ENCODE measurements at regions not wholly inside any gene's neighbourhood (a gene's known extent, or its start where the extent isn't known, plus 50 kb on each side); places are given as distances from the start of the nearest gene placed in this dataset.
A peak's percentile ranks its signal among the peaks of the same experiment; 100 is the strongest.

DNA sequence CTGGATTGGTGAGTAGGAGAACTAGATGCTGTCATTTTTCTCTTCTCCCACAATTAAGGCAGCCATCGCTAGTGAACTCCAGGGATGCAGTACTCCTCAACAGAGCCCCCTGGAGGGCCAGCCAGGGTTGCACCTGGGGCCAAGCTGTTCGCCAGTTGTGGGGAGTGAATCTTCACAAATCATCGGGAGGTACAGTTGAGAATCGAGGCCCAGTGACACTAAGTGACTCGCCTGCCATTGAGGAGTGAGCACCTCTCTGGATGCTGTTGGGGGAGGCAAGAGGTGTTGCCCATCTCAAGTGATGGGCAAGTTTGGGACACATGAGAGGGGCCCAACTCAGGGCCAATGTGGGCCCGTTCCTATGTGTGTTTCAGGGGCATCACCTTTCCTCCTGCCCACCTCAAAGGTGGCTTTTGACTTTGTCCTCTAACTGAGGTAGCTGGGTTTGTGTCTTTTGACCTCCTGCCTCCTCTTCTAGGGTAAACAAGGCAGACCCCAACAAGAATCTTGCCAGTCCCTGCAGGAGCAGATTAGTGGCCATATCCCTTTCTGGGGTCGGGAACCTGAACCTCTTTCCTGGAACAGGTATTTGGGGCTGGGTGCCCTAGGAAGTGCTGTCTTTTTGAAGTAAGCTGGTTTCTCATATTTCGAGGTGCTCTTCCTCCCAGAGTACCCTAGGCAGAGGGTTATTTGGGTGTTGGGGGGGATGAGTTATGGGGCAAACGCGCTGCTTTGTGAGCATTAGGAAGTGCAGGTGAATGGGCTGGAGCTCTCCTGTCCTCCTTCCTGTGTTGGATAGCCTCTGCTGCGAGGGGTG, 181.2 kb downstream of the MACROH2A1 start:
- no peak for ATAC-seq (ENCODE audit: low read depth)
- no peaks in the 10 kb centered on the region for H3K4me1 ChIP-seq (ENCODE audit: insufficient read depth, poor library complexity, severe bottlenecking)
- peak; percentile 19 for DNase-seq (ENCODE audit: low spot score)

DNA sequence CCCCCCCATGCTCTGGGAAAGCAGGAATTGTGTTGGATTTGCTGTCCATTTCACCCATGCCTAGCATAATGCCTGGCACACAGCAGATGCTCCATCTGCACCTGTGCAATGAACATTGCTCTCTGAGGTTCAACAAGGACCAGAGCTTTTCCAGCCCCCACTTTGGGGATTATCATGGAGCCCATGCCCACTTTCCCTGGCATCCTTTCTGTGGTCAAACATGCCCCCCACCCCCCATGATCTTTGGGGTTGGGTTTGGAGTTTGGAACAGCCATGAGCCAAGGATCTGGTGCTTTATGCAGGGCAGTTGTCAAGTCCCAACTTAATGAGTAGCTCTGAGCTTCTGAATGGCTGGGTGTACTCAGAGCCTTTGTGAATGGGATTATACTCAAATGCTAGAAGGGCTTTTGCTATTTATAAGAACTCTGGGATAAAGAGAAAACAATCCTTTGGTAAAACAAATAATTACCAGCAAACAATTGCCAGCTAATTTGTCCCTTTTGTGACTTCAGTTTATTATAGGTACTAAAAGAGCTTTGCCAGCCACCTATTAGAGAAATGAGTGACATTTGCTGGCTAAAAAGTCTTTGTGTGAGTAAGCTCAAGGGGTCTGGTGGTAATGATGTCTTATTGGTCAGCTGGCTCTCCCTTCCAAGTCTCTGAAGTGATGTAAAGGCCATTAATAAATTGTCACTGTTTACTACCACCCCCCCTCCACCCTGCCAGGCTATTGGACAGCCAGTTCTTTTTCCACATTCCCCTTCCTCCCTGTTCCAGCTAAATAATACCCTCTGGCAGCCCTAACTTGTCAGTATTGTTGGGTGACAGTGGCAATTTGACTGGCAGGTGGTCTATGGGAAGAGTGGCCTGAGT, 182.3 kb downstream of the MACROH2A1 start:
- Histone ChIP-seq H3K27me3 (ENCODE audit: insufficient read depth, poor library complexity, severe bottlenecking) (no peaks in the 10 kb centered on the region), H3K27ac (ENCODE audit: poor library complexity, severe bottlenecking) (no peak overlapping the region), H3K4me1 (ENCODE audit: insufficient read depth, poor library complexity, severe bottlenecking) (no peaks in the 10 kb centered on the region), H3K9me3 (ENCODE audit: severe bottlenecking) (no peaks in the 10 kb centered on the region), H3K4me3 (ENCODE audit: severe bottlenecking) (no peak overlapping the region), H3K36me3 (ENCODE audit: low read depth) (no peaks in the 10 kb centered on the region)
- TF ChIP-seq, protein P1, sequence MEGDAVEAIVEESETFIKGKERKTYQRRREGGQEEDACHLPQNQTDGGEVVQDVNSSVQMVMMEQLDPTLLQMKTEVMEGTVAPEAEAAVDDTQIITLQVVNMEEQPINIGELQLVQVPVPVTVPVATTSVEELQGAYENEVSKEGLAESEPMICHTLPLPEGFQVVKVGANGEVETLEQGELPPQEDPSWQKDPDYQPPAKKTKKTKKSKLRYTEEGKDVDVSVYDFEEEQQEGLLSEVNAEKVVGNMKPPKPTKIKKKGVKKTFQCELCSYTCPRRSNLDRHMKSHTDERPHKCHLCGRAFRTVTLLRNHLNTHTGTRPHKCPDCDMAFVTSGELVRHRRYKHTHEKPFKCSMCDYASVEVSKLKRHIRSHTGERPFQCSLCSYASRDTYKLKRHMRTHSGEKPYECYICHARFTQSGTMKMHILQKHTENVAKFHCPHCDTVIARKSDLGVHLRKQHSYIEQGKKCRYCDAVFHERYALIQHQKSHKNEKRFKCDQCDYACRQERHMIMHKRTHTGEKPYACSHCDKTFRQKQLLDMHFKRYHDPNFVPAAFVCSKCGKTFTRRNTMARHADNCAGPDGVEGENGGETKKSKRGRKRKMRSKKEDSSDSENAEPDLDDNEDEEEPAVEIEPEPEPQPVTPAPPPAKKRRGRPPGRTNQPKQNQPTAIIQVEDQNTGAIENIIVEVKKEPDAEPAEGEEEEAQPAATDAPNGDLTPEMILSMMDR (IDR thresholded peaks at IDR 0.05; ENCODE audit: poor library complexity, severe bottlenecking): no peak
- peak; percentile 32 for DNase-seq (ENCODE audit: low spot score)
- no peak for ATAC-seq (ENCODE audit: low read depth)

More for the DNA sequence above, 181.2 kb downstream of the MACROH2A1 start:
- Histone ChIP-seq H3K27ac (ENCODE audit: poor library complexity, severe bottlenecking) (no peak overlapping the region), H3K9me3 (ENCODE audit: severe bottlenecking) (no peaks in the 10 kb centered on the region), H3K4me3 (ENCODE audit: severe bottlenecking) (no peak overlapping the region), H3K36me3 (ENCODE audit: low read depth) (no peaks in the 10 kb centered on the region), H3K27me3 (ENCODE audit: insufficient read depth, poor library complexity, severe bottlenecking) (no peaks in the 10 kb centered on the region)
- TF ChIP-seq, protein P1 (IDR thresholded peaks at IDR 0.05; ENCODE audit: poor library complexity, severe bottlenecking): no peak

GRCh38 chr5:135215617-135216470, 181.8 kb upstream of the PITX1 start:
- DNase-seq (ENCODE audit: low spot score): no peak
- TF ChIP-seq, protein P1 (IDR thresholded peaks at IDR 0.05; ENCODE audit: poor library complexity, severe bottlenecking): no peak
- no peak for ATAC-seq (ENCODE audit: low read depth)
- H3K4me1 ChIP-seq (ENCODE audit: insufficient read depth, poor library complexity, severe bottlenecking): no peaks in the 10 kb centered on the region
- no peak overlapping the region for H3K4me3 ChIP-seq (ENCODE audit: severe bottlenecking)
- no peak overlapping the region for H3K27ac ChIP-seq (ENCODE audit: poor library complexity, severe bottlenecking)
- no peaks in the 10 kb centered on the region for H3K9me3 ChIP-seq (ENCODE audit: severe bottlenecking)
- H3K27me3 ChIP-seq (ENCODE audit: insufficient read depth, poor library complexity, severe bottlenecking): no peaks in the 10 kb centered on the region
- no peaks in the 10 kb centered on the region for H3K36me3 ChIP-seq (ENCODE audit: low read depth)

- H3K27ac ChIP-seq (ENCODE audit: poor library complexity, severe bottlenecking): no peak overlapping the region
- H3K4me1 ChIP-seq (ENCODE audit: insufficient read depth, poor library complexity, severe bottlenecking): no peaks in the 10 kb centered on the region
- no peaks in the 10 kb centered on the region for H3K27me3 ChIP-seq (ENCODE audit: insufficient read depth, poor library complexity, severe bottlenecking)
- TF ChIP-seq, protein P1 (IDR thresholded peaks at IDR 0.05; ENCODE audit: poor library complexity, severe bottlenecking): no peak
- H3K4me3 ChIP-seq (ENCODE audit: severe bottlenecking): no peak overlapping the region
- DNase-seq (ENCODE audit: low spot score): no peak
- no peaks in the 10 kb centered on the region for H3K9me3 ChIP-seq (ENCODE audit: severe bottlenecking)
- no peaks in the 10 kb centered on the region for H3K36me3 ChIP-seq (ENCODE audit: low read depth)
- peak; percentile 14; the same call in 1 of the 3 replicates for ATAC-seq (ENCODE audit: low read depth)
Measured at GRCh38 chr5:135214897-135215616, 181.0 kb upstream of the PITX1 start.

All from RWPE2 (cell line).